A673 (cell line): ENCODE measurements at regions not wholly inside any gene's neighbourhood (a gene's known extent, or its start where the extent isn't known, plus 50 kb on each side); places are given as distances from the start of the nearest gene placed in this dataset.

Source experiments
- BruUV-seq: library from RNA; stranded (reverse); fragments of 400-500 nt; replicated peaks from 2 replicates; lab custom pipeline; 2021; lab: Mats Ljungman, UMichigan
- CTCF ChIA-PET: fragments of 300-600 bp; sonication (Branson Sonifier 250); formaldehyde crosslinking; loops from one replicate; lab custom pipeline; 2022; ENCODE audit warnings: antibody characterized with exemption; lab: Charles Lee
- POLR2A ChIA-PET: fragments of 300-600 bp; sonication (Branson Sonifier 250); formaldehyde crosslinking; loops from one replicate; lab custom pipeline; 2022; ENCODE audit warnings: antibody characterized with exemption; ENCODE audit not compliant: low non-redundant PET; lab: Charles Lee
- DNase-seq: peaks from one replicate; pipeline ENCODE4 v3.0.0-alpha.2; 2015; ENCODE audit warnings: low spot score
- H3K27ac ChIP-seq: fragments of 200-600 bp; sonication (generic); 2 replicates; pipeline ENCODE4 v1.5.1; 2016; ENCODE audit warnings: mixed run types, low read depth, mild to moderate bottlenecking, mixed read lengths, antibody characterized with exemption, low read length; ENCODE audit not compliant: poor library complexity, severe bottlenecking
- H3K27me3 ChIP-seq: fragments of 200-600 bp; sonication (generic); replicated peaks from 2 replicates; pipeline ENCODE4 v1.6.1; 2017; ENCODE audit warnings: mixed run types, low read depth, mild to moderate bottlenecking, mixed read lengths, antibody characterized with exemption, low read length; ENCODE audit not compliant: insufficient read depth, poor library complexity
- H3K36me3 ChIP-seq: fragments of 200-600 bp; sonication (generic); 2 replicates; pipeline ENCODE4 v1.6.1; 2016; ENCODE audit warnings: mixed run types, mild to moderate bottlenecking, mixed read lengths, antibody characterized with exemption, low read length; ENCODE audit not compliant: insufficient read depth, poor library complexity, severe bottlenecking
- H3K4me1 ChIP-seq: fragments of 200-600 bp; sonication (generic); 2 replicates; pipeline ENCODE4 v1.6.1; 2017; ENCODE audit warnings: mixed run types, mild to moderate bottlenecking, mixed read lengths, antibody characterized with exemption, low read length; ENCODE audit not compliant: insufficient read depth, poor library complexity, severe bottlenecking
- H3K4me3 ChIP-seq: fragments of 200-600 bp; sonication (generic); 2 replicates; pipeline ENCODE4 v1.5.1; 2016; ENCODE audit warnings: low read depth, mixed run types, mild to moderate bottlenecking, mixed read lengths, low read length; ENCODE audit not compliant: poor library complexity, severe bottlenecking
- H3K9me3 ChIP-seq: fragments of 200-600 bp; sonication (generic); 2 replicates; pipeline ENCODE4 v1.6.1; 2016; ENCODE audit warnings: mixed run types, low read depth, mild to moderate bottlenecking, mixed read lengths, antibody characterized with exemption, low read length; ENCODE audit not compliant: poor library complexity, severe bottlenecking
- EZH2 ChIP-seq: fragments of 200-600 bp; sonication (generic); IDR thresholded peaks from 2 replicates; pipeline ENCODE4 v1.6.1; 2017; ENCODE audit warnings: borderline replicate concordance, low read depth, mild to moderate bottlenecking, mixed read lengths, antibody characterized with exemption, low read length; ENCODE audit not compliant: poor library complexity, severe bottlenecking
- intact Hi-C: fragments of 100-400 bp; cut with micrococcal nuclease; formaldehyde crosslinking; loops from one replicate; pipeline ENCODE4 v1.10.0; 2022; ENCODE audit not compliant: unreplicated experiment
- TF ChIP-seq, protein P1 (sequence below): fragments of 300-800, 200-600 bp; sonication (generic); conservative IDR thresholded peaks from 2 replicates; pipeline ENCODE4 v1.5.1; 2017; ENCODE audit warnings: low read depth, mild to moderate bottlenecking, antibody characterized with exemption, low read length, moderate library complexity, mixed read lengths

- TF ChIP-seq, protein P1, sequence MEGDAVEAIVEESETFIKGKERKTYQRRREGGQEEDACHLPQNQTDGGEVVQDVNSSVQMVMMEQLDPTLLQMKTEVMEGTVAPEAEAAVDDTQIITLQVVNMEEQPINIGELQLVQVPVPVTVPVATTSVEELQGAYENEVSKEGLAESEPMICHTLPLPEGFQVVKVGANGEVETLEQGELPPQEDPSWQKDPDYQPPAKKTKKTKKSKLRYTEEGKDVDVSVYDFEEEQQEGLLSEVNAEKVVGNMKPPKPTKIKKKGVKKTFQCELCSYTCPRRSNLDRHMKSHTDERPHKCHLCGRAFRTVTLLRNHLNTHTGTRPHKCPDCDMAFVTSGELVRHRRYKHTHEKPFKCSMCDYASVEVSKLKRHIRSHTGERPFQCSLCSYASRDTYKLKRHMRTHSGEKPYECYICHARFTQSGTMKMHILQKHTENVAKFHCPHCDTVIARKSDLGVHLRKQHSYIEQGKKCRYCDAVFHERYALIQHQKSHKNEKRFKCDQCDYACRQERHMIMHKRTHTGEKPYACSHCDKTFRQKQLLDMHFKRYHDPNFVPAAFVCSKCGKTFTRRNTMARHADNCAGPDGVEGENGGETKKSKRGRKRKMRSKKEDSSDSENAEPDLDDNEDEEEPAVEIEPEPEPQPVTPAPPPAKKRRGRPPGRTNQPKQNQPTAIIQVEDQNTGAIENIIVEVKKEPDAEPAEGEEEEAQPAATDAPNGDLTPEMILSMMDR = no peak
- TF ChIP-seq EZH2 = no peak
- CTCF ChIA-PET = no interaction called here
Measured at GRCh38 chr22:49255154-49255553, 572.5 kb downstream of the BRD1 start.

DNA sequence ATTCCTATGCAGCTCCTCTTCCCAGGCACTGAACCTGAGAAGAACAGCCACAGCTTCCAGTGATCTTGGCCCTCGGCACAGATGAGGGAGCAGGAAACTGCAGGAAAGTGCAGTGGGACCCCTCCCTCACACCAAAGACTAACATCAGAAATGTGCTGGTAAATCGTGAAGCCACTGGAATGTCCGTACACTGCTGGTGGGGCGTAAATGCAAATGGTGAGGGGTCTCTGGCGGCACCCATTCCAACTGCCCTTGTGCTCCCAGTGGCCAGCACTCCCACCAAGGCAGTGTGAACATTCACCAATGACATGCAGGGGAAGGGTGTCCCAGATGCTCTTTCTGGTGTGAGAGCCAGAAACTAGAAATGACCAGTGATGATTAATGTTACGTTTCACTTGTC lies 574.0 kb downstream of the BRD1 start:
- BruUV-seq = no TSS peak
- CTCF ChIA-PET = no interaction called here
- Histone ChIP-seq H3K9me3 (no peaks in the 10 kb centered on the region), H3K27ac (no peak overlapping the region), H3K4me3 (no peak overlapping the region), H3K36me3 (no peaks in the 10 kb centered on the region), H3K4me1 (no peaks in the 10 kb centered on the region), H3K27me3 (peaks cover 4% of the 10 kb centered on the region)
- intact Hi-C loops = no loop called here
- POLR2A ChIA-PET = no interaction called here
- TF ChIP-seq EZH2 = no peak
- TF ChIP-seq, protein P1 = no peak
- DNase-seq = no peak

More at GRCh38 chr22:49255154-49255553, 572.5 kb downstream of the BRD1 start:
- no peak for DNase-seq
- intact Hi-C loops = no loop called here
- H3K9me3 ChIP-seq = no peaks in the 10 kb centered on the region
- no peak overlapping the region for H3K27ac ChIP-seq
- BruUV-seq = no TSS peak
- POLR2A ChIA-PET = no interaction called here
- no peaks in the 10 kb centered on the region for H3K36me3 ChIP-seq
- no peak overlapping the region for H3K4me3 ChIP-seq
- no peaks in the 10 kb centered on the region for H3K27me3 ChIP-seq
- no peaks in the 10 kb centered on the region for H3K4me1 ChIP-seq

DNA sequence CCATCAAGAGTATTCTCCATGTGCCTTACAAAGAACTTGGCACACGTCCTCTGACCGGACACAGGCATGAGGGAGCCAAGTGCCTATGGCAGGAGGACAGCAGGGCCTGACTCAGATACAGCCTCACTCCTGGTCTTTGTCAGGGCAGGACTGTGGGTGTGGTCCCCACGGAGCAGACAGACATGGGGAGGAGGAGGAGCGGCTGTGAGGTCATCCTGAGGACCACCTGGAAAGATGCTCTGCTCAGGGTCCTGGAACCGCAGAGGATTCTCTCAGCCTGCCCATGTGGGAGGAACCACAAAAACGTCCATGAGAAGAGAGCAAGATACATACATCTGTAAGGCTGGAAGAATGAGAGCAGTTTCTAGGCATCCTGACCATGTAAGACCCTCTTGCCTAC lies 576.3 kb downstream of the BRD1 start:
- BruUV-seq = no TSS peak
- H3K4me1 ChIP-seq = no peaks in the 10 kb centered on the region
- H3K27ac ChIP-seq = no peak overlapping the region
- H3K9me3 ChIP-seq = no peaks in the 10 kb centered on the region
- TF ChIP-seq, protein P1 = no peak
- TF ChIP-seq EZH2 = no peak
- POLR2A ChIA-PET = no interaction called here
- CTCF ChIA-PET = no interaction called here
- peaks cover 4% of the 10 kb centered on the region for H3K27me3 ChIP-seq
- DNase-seq = no peak
- no peaks in the 10 kb centered on the region for H3K36me3 ChIP-seq
- H3K4me3 ChIP-seq = no peak overlapping the region
- intact Hi-C loops = no loop called here
